Dermis blood vessel endothelial cell (primary cell): ENCODE measurements at regions not wholly inside any gene's neighbourhood (a gene's known extent, or its start where the extent isn't known, plus 50 kb on each side); places are given as distances from the start of the nearest gene placed in this dataset.

ENCODE experiments used
- DNase-seq: peaks from one replicate; pipeline ENCODE4 v3.0.0; 2010

DNA sequence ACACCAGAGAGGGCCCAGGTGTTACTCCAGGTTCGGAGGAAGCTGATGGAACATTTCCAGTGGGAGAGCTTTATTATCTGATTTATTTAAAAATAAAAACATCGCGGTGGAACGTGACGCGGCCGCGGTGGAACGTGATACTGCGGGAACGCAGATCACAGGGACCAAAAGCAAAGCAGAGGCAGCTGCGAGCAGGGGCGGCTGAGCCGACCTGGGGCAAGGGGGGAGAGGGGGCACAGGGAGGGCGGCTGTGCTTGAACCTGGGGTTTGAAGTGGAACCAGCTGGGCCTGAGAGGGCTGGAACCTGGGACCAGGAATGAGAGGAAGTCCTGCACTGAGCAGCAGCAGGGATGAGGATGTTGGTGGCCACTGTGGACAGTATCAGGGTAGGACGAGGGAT lies 583.5 kb upstream of the SALL3 start:
- no peak for DNase-seq

DNA sequence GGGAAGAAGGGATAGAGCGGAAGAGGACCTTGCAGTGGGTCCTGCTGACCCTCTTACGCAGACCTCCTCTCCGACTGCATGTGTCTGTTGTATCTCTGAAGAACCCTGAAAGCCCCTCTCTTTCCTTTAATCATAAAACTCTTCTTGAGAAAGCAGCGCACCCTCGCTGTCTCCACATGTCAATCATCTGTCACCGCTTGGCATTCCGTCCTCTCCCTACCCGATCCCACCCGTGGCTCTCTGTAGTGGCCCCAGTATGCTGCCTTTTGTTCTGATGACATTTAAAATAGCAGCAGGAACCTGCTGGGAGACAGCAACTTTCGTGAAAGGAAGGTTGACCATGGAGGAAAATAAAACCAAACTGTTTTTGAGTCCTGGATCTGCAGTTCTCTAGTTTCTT lies 582.9 kb upstream of the SALL3 start:
- DNase-seq: no peak

DNA sequence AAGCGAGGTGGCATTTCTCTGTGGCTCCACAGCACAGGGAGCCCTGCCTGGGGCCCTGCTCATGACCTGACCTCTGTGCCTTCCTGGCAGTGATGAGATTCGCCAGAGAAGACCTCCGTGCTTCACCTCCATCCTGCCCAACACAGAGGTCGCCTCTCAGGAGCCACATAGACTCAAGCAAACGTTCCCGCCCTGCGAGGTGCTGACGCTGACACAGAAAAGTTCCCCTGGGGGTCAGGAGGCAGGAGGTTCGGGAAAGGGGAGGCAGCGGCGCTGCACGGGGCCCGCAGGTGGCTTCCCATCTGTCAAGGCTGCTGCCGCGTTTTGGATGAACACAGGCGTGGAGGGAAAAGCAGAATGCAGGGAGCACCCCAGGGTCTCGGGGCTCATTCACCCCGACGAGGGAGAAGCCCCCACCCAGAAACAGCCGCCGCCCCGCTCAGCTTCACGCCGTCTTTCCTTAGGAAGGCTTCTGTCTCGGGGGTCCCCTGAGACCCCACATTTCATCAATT lies 579.6 kb upstream of the SALL3 start:
- no peak for DNase-seq

DNA sequence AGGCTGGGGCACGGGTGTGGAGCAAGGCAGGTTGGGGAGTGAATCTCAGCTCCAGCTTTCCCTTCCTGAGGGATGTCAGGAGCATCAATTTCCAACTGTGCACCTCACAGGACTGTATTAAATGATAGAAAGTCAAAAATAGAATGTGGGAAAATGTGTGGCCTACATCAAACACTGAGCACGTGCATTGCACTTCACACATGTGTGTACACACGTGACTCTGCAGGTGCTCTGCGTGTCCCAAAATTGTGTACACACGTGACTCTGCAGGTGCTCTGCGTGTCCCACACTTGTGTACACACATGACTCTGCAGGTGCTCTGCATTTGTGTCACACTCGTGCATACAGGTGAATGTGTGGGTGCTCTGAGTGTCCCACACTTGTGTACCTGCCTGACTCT lies 577.2 kb upstream of the SALL3 start:
- no peak for DNase-seq

DNA sequence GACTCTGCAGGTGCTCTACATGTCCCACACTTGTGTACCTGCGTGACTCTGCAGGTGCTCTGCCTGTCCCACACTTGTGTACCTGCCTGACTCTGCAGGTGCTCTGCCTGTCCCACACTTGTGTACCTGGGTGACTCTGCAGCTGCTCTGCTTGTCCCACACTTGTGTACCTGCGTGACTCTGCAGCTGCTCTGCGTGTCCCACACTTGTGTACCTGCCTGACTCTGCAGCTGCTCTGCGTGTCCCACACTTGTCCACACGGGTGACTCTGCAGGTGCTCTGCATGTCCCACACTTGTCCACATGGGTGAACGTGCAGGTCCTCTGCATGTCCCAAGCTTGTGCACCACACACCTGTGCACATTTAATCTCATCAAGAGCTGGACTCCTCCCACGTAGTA lies 576.7 kb upstream of the SALL3 start:
- DNase-seq: no peak

DNA sequence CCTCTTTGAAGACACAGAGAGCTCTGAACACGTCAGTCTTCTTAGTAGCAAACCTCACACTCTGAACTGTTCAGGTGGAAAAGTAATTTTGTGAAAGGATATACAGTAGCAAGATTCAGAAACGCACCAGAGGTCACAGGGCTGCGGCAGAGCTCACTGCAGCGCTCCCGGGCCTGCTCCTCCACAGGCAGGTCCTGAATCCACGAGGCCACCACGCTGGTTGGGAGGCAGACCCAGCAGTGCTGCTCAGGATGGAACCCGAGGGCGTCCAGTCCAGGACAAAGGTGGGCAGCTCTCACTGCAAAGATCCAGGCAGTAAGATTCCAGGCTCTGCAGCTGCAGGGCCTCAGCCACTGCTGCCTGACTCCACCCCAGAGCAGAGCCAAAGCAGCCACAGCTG lies 576.2 kb upstream of the SALL3 start:
- DNase-seq: no peak

DNA sequence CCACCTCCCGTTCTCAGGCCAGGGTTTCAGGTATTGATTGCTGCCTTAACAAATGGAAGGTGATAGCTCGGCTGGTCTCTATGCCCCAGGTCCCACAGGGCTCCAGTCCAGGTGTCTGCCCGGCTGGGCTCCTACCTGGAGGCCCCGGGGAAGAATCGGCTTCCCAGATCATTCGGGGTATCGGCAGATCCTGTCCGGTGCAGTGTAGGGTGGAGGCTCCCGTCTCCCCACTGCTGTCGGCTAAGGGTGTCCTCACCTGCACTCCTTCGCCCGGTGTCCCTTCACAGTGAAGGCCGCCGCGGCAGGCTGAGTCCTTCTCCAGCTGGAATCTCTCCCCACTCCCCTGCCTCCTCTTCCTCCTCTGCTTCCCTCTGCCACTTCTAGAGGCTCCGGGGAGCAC lies 573.9 kb upstream of the SALL3 start:
- DNase-seq: no peak

DNA sequence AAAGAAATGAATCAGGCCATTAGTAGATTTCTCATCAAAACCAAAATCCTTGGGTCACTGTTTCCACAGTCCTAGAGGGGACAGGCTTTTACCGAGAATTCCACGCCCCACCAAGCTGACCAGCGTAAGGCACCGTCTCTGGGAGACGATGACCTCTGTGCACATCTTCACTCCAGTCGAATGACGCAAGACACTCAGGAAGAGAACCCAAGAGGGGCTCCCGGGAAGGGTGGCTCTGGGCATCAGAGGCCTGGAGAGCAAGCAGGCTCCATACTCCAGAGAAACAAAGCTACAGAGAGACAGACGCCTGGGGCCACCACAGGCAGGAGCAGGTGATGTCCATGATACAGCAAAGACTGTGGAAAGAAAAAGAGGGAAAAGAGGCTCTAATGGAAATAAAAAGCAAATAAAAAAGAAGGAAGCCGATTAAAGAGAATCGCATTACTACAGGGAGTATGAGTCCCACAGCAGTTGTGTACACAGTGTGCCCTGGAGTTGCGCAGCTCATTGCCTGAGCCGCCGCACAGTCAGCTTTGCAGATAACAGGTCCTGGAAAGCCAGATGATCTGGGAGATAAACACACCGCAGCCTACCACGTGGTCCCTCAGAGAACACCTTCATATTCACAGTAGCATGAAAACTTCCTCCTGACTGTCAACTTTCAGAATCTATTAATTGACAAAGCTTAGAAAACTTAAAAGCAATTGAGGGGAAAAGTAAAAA lies 572.7 kb upstream of the SALL3 start:
- no peak for DNase-seq

DNA sequence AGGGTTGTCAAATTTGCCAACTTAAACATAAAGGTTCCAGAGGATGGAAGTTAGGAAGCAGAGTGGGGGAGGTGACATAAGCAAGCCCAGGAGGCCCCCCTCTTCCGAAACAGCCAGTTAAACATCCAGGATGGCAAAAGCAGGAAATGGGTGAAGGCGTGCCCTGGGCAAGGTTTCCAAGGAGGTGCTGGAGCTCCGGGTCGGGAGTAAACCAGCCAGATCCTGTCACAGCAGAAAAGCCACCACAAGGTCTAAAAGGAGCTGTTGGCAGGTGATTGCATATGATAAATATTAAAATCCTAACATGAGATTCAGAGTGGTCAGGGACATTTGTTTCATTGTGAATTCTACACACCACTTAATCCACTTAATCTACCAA lies 572.2 kb upstream of the SALL3 start:
- no peak for DNase-seq

DNA sequence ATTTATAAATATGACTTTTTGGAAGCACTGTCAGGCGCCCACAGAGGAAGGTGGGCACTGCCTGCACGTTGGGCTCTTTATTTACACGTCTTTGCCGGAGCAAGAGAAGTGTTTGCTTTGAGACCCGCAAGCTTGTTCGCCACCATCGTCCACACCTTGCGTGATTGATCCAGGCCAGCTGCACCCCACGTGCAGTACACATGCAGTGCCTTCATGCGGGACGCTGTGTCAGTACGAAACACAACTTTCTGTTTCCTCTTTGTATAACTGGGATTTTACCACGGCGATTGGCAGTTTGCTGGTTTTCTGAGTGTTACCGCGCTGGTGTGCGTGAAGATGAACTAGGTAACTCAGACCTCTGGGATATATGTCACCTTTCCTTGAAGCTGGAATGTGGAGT lies 571.0 kb upstream of the SALL3 start:
- DNase-seq: no peak

DNA sequence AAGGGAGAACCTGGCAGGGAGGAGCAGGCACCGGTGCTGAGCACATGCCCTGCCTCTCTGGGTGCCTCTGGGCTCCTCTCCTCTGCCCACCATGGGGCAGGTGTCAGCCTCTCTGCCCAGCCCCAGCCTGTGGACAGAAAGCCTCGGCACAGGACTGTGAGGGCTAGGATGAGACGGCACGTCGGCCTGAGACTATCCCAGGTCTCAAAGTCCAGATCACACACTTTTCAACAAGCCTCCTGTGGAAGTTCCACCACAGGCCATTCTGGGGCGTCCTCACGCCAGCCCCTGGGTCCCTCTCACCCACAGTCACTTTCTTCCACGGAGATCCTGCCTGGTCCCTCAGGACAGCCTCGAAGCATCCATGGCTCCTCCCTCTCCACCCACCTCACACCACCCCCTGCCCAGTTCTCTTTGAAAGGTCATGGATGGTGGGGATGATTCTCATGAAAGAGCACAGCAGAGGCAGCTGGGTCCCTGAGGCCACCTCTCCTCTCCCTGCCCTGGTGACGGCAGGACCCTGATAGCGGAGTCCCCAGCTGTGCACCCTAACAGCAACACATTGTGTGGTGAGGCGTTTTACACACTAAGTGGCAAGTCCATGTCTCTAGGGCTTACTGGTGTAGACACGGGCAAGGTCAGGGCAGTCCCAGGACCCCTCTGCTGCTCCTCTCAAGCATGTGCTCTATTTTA lies 569.4 kb upstream of the SALL3 start:
- no peak for DNase-seq

DNA sequence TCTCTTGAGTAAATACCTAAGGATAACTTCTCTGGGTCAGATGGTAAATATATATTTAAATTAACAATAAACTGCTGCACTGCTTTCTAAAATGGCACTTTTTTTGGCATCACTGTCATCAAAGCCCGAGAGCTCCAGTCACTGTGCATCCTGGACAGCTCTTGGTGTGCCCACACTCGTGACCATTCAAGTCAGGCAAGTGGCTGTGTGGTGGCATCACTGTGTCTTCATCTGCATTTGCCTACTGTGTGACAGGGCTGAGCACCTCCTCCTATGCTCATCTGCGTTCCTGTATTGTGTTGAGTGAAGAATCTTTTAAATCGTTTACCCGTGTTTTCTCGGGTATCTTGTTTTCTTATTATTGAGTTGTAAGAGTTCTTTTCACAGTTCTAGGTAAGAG lies 568.1 kb upstream of the SALL3 start:
- DNase-seq: no peak

DNA sequence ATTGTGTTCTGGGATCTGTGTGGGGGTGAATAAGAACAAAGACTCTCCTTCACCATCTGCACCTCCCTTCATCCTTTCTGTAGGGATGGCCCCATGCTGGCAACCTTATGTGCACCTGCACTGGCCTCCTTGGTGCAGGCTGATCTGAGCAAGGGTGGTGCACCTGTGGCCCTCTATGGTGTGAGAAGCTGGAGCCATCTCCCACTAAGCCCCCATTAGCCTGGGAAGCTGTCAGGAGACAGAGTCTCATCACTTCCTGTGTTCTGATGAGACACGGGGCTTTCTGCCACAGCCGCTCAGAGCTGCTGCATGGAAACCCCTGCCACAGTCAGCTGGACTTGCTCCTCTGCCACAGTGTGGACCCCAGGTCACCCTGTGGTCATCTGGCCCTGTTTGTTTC lies 565.3 kb upstream of the SALL3 start:
- DNase-seq: no peak

DNA sequence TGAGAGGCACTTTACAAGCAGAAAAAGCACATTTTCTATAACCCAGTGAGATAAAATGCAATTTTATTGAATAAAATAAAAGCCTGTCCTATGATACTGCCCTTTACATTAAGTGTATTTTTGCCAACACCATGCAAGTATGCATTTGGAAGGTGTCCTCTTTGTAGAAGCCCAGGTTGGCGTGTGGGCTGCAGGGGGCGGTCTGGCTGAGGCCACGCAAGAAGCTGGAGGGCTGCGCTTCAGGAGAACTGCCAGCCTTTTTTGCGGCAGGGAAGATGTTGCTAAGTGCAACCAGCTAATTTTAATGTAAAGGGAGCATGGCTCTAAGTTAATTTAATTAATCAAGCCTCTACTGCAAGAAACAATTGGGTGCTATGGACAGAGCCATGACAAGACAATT lies 562.8 kb upstream of the SALL3 start:
- no peak for DNase-seq

DNA sequence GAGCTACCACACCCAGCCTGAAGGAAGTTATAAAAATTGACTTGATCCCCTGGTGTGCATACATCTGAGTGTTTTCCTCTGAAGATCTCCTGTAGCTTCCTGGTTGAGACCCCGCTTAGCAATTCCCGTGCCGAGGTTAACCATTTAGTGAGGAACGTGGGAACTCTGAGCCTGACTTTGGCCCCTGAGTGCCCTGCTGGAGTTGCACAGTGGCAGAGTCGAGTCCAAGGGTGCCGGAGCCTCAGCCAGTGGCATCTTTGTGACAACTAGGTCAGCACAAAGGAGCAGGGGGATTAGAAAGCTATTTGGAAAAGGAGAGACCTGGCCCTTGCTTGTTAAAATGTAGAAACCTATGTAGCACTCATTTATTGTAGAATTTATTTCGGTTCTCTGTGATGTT lies 561.2 kb upstream of the SALL3 start:
- no peak for DNase-seq

DNA sequence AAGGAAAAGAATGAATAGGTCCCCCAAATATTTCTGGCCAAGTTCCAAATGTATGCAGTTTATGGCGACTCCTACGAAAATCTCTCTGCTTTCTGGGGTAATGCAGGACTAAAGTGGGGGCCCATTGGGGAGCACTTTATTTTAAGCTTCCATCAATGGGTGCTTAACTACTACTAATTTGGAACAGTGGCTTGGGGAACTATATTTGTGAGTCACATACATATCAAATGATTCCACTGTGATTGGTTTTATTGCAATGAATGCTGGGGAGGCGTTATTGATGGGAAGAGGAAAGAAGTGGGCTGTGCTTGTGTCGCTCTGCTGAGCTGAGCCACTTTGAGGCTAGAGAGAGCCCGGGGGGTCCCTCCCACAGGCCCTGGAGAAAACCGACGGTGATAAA lies 560.4 kb upstream of the SALL3 start:
- DNase-seq: no peak

DNA sequence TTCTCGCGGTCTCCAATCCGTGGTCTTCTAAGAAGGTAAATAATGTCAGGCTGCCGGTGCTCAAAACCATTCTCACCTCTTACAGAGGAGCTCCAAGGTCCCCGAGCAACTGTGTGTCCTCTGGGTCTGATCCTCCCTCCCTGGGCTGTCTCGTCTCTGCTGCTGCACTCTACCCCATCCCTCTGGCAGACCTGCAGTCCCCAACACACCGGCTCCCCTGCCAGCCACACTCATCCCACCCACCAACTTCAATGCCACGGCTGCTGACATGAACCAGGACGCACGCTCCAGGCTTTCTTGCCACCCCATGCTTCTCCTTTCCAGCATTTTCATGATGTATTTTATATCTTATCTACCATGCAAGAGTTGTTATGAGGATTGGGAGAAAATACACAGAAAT lies 559.5 kb upstream of the SALL3 start:
- no peak for DNase-seq

DNA sequence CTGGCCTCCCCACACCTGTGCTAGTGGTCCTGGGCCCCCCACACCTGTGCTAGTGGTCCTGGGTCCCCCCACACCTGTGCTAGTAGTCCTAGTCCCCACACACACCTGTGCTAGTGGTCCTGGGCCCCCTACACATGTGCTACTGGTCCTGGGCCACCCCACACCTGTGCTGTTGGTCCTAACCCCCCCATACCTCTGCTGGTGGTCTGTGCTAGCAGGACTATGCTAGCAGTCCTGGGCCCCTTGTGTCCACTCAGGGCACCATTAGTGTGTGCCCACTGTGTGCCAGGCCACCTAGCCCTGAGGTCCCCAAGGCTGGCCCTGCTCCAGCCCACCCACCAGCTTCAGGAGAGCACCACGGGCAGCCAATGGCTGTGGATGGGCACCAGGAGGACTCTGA lies 558.2 kb upstream of the SALL3 start:
- no peak for DNase-seq

DNA sequence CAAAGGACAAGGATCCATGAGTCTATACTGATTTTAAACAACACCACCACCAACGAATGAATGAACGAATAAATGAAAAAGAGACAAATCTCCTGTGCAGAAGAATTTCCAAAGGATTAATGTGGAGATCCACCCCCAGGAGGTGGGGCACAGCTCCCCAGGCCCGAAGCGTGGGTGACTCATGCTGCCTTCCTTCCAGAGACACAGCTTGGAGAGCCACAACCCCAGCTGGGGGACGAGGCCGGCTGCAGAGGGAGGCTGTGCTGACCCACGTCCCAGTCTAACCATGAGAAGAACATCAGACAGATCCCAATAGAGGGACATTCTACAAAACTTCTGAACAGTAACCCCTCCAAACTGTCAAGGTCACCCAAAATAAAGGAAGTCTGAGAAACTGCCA lies 557.3 kb upstream of the SALL3 start:
- DNase-seq: no peak

DNA sequence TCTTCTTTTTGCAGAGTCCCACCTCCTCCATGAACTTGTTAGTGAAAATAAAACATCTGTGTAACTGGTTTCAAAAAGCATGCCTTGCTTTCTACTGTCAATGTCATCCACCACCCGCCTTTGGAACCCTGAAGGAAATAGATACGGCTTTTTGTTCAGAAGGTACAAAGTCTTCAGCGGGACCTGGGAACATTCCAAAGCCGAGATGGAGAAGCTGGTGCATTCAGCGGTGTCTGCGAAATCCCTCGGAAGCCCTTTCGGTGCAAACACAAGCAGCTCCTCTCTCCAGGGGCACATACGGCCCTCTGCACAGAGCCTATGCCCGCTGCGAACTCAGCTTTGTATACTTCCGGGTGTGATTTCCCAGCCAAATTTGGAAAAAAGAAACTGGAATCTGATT lies 555.8 kb upstream of the SALL3 start:
- DNase-seq: no peak

DNA sequence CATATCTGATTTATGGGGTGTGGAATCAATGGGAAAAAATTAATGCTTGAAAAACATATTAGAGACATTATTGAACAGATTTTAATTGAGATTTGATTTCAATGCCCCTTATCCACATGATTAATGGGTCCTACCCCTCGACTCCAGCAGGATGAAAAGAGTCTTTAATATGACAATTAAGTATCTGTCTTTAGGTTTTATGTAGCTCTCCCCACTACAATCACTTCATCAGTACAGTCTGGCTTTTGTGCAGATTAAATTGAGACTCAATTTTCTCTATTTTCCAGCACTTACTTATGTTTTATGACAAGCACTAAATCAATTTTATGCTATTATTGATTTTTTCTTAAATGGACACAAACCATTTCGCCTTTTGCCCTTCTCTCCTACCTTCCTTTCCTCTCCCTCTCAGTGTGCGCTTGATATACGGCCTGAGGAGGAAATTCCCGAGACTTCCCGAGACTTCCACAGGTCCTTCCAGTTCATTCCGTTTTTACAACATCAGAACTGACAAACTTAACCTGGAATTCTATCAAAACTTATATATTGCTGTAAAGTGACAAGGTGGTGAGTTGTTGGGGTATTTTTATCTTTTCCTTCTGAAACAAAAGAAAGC lies 555.1 kb upstream of the SALL3 start:
- DNase-seq: no peak

DNA sequence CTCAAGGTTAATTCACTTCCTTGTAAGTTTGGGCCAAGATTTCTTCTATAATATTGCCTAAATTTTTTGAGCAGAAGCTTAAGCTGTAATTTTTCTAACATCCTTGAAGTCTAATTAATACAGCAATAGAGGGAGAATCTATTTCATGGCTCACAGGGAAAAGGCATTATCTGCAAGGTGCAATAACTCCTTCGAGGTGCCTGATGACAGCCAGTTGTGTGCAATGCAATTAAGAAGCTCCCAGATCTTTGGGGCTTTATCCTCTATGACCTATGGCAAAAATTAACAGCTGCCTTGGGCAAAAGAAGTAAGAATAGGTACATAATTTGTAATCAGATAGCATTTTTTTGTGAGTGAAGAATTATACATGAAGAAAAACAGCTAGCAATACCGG lies 554.6 kb upstream of the SALL3 start:
- no peak for DNase-seq

DNA sequence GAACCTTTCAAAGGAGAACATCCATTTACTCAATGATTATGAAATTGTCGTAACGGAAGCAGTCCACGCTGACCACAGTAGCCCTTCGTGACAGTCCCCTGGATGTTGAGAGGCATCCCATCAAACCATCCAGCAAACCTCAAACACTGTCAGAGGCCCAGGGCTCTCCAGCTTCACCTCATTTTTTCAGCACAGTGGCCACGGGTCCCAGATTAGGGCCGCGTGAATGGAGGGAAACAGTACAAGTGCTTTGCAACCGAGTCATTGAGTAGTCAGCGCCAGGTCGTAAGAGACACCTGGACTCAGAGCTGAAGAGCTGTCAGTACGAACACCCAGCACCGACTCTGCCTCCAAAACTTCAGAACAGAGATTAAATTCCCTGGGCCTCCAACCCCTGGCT lies 552.5 kb upstream of the SALL3 start:
- DNase-seq: no peak
